Ishikawa (cell line): ENCODE measurements at regions not wholly inside any gene's neighbourhood (a gene's known extent, or its start where the extent isn't known, plus 50 kb on each side); places are given as distances from the start of the nearest gene placed in this dataset.

Source experiments
- CEBPB ChIP-seq: IDR thresholded peaks from 2 replicates; pipeline ENCODE4 v1.6.1; 2012
- CREB1 ChIP-seq: IDR thresholded peaks from 2 replicates; pipeline ENCODE4 v1.6.1; 2012; ENCODE audit warnings: low read depth
- EGR1 ChIP-seq: IDR thresholded peaks from 2 replicates; pipeline ENCODE4 v1.6.1; 2012
- EP300 ChIP-seq: IDR thresholded peaks from 2 replicates; pipeline ENCODE4 v1.6.1; 2012; ENCODE audit warnings: borderline replicate concordance
- FOXM1 ChIP-seq: IDR thresholded peaks from 2 replicates; pipeline ENCODE4 v1.6.1; 2012; ENCODE audit warnings: low read depth, borderline replicate concordance
- MAX ChIP-seq: IDR thresholded peaks from 2 replicates; pipeline ENCODE4 v1.6.1; 2012
- NFIC ChIP-seq: IDR thresholded peaks from 2 replicates; pipeline ENCODE4 v1.6.1; 2012
- RAD21 ChIP-seq: IDR thresholded peaks from 2 replicates; pipeline ENCODE4 v1.6.1; 2012; ENCODE audit warnings: low read depth
- TAF1 ChIP-seq: IDR thresholded peaks from 2 replicates; pipeline ENCODE4 v1.6.1; 2012; ENCODE audit warnings: low read depth, mild to moderate bottlenecking
- TCF12 ChIP-seq: IDR thresholded peaks from 2 replicates; pipeline ENCODE4 v1.6.1; 2012; ENCODE audit warnings: low read depth
- TEAD4 ChIP-seq: IDR thresholded peaks from 2 replicates; pipeline ENCODE4 v1.6.1; 2012
- YY1 ChIP-seq: IDR thresholded peaks from 2 replicates; pipeline ENCODE4 v1.6.1; 2012; ENCODE audit warnings: low read depth
- TF ChIP-seq, protein P1 (sequence below): IDR thresholded peaks from 2 replicates; pipeline ENCODE4 v1.6.1; 2012; ENCODE audit warnings: low read depth, mild to moderate bottlenecking
- TF ChIP-seq, protein P2 (sequence below): IDR thresholded peaks from 2 replicates; pipeline ENCODE4 v1.6.1; 2012

DNA sequence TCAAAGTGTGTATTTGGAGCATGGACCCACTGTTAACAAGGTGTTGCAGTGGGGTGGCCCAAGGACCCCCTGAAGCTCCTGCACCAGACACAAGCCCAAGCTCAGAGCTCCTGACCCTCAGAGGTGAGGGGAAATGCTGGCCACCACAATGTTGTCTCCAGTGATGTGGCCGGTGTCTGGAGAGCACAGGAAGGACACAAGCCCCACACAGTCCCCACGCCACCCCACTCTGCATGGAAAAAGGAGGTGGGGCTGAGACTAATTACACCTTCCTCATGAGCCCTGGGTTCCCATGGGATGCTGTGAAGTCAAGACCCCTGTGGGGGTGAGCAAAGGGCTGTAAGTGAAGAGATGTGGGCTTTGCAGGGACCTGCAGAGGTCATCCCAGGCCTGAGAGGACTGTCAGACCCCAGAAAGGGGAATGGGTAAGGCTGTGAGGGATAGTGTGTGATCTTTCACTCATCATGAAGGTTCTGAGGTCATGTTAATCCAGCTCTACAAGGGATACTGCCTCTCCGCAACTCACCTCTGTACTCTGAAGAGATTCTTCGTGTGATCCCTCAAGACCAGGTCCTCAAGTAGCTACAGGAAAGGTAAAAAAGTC is 136.3 kb upstream of the DHRS4 start:
- TF ChIP-seq EGR1 = no peak
- no peak for TF ChIP-seq YY1
- TF ChIP-seq TEAD4 = no peak
- no peak for TF ChIP-seq EP300
- TF ChIP-seq CEBPB = no peak
- TF ChIP-seq NFIC = no peak
- TF ChIP-seq CREB1 = no peak
- no peak for TF ChIP-seq TAF1
- TF ChIP-seq, protein P1, sequence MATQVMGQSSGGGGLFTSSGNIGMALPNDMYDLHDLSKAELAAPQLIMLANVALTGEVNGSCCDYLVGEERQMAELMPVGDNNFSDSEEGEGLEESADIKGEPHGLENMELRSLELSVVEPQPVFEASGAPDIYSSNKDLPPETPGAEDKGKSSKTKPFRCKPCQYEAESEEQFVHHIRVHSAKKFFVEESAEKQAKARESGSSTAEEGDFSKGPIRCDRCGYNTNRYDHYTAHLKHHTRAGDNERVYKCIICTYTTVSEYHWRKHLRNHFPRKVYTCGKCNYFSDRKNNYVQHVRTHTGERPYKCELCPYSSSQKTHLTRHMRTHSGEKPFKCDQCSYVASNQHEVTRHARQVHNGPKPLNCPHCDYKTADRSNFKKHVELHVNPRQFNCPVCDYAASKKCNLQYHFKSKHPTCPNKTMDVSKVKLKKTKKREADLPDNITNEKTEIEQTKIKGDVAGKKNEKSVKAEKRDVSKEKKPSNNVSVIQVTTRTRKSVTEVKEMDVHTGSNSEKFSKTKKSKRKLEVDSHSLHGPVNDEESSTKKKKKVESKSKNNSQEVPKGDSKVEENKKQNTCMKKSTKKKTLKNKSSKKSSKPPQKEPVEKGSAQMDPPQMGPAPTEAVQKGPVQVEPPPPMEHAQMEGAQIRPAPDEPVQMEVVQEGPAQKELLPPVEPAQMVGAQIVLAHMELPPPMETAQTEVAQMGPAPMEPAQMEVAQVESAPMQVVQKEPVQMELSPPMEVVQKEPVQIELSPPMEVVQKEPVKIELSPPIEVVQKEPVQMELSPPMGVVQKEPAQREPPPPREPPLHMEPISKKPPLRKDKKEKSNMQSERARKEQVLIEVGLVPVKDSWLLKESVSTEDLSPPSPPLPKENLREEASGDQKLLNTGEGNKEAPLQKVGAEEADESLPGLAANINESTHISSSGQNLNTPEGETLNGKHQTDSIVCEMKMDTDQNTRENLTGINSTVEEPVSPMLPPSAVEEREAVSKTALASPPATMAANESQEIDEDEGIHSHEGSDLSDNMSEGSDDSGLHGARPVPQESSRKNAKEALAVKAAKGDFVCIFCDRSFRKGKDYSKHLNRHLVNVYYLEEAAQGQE = no peak
- TF ChIP-seq RAD21 = no peak
- TF ChIP-seq TCF12 = no peak
- TF ChIP-seq FOXM1 = no peak
- TF ChIP-seq, protein P2, sequence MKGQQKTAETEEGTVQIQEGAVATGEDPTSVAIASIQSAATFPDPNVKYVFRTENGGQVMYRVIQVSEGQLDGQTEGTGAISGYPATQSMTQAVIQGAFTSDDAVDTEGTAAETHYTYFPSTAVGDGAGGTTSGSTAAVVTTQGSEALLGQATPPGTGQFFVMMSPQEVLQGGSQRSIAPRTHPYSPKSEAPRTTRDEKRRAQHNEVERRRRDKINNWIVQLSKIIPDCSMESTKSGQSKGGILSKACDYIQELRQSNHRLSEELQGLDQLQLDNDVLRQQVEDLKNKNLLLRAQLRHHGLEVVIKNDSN = no peak
- no peak for TF ChIP-seq MAX
